ENCODE measurements at regions not wholly inside any gene's neighbourhood (a gene's known extent, or its start where the extent isn't known, plus 50 kb on each side); places are given as distances from the start of the nearest gene placed in this dataset.

GRCh38 chr21:38643404-38644023, 145.2 kb upstream of the ERG start:
- Histone ChIP-seq H3K4me1 (ENCODE audit: control insufficient read depth, extremely low read depth, insufficient read depth, low read length) (no peaks in the 10 kb centered on the region), H3K9ac (replicated peaks; ENCODE audit: extremely low read depth, insufficient read depth, low read length) (no peak overlapping the region), H3K4me3 (replicated peaks in 1 of 3; ENCODE audit: insufficient read depth in 1 of 3, low read depth in 1 of 3, low read length in 3 of 3) (no peak overlapping the region), H3K27ac (ENCODE audit: insufficient read depth, low read depth, low read length) (no peak overlapping the region), H3K4me2 (ENCODE audit: insufficient read depth, low read length) (no peak overlapping the region), H3K9me3 (replicated peaks; ENCODE audit: control insufficient read depth, insufficient read depth, low read length) (no peaks in the 10 kb centered on the region), H2AFZ (ENCODE audit: low read depth, low read length) (no peak overlapping the region), H3K9me1 (replicated peaks; ENCODE audit: control insufficient read depth, extremely low read depth, insufficient read depth, low read length) (no peaks in the 10 kb centered on the region), H3K36me3 (ENCODE audit: control insufficient read depth in 2 of 2, extremely low read depth in 1 of 2, insufficient read depth in 2 of 2, low read length in 2 of 2) (no peaks in the 10 kb centered on the region), H4K20me1 (replicated peaks; ENCODE audit: control insufficient read depth, extremely low read depth, insufficient read depth, low read length) (no peaks in the 10 kb centered on the region), H3K79me2 (ENCODE audit: control insufficient read depth, insufficient read depth, low read length) (no peaks in the 10 kb centered on the region), H3K27me3 (ENCODE audit: control insufficient read depth in 2 of 2, insufficient read depth in 2 of 2, low read length in 2 of 2) (peaks cover 21 to 30% of the 10 kb centered on the region in 2 experiments)
- FAIRE-seq, result no peak
- dilution Hi-C loops (cut with MboI; ENCODE audit: extremely low pct_ligation_motif_present, low sequenced_read_pairs) (no loop called here), intact Hi-C loops (cut with micrococcal nuclease) (no loop called here)
- no TSS peak for BruUV-seq (replicated peaks)
- CTCF ChIA-PET, result no interaction called here
- DNase-seq (ENCODE audit: low read depth, low spot score), result no peak
- TF ChIP-seq FOS (IDR thresholded peaks at IDR 0.05; ENCODE audit: borderline replicate concordance, insufficient read depth, low read length) (no peak), POLR2AphosphoS5 (IDR thresholded peaks at IDR 0.05; ENCODE audit: insufficient read depth, low read depth, low read length) (no peak), MAX (IDR thresholded peaks at IDR 0.05; ENCODE audit: insufficient read depth, insufficient read length) (no peak), MYC (IDR thresholded peaks at IDR 0.05; ENCODE audit: low read depth, low read length) (no peak), CTCF (IDR thresholded peaks at IDR 0.05; ENCODE audit: extremely low read depth in 1 of 2, insufficient read depth in 1 of 2, low read depth in 1 of 2, low read length in 2 of 2) (no peak), JUN (IDR thresholded peaks at IDR 0.05; ENCODE audit: borderline replicate concordance, insufficient read depth, insufficient read length, low read depth) (no peak), GATA2 (IDR thresholded peaks at IDR 0.05; ENCODE audit: insufficient read depth, insufficient read length, low read depth, low read length) (no peak), EZH2 (IDR thresholded peaks at IDR 0.05; ENCODE audit: borderline replicate concordance, low read depth, low read length, severe bottlenecking) (no peak), POLR2A (IDR thresholded peaks at IDR 0.05; ENCODE audit: low read depth, low read length) (no peak)
- POLR2A ChIA-PET, result no interaction called here

All from endothelial cell of umbilical vein (primary cell).